GM18870 (cell line): ENCODE measurements at regions not wholly inside any gene's neighbourhood (a gene's known extent, or its start where the extent isn't known, plus 50 kb on each side); places are given as distances from the start of the nearest gene placed in this dataset.
"Not testable (repeated sequence)": the region's sequence is repeated elsewhere in the genome, so short reads cannot be mapped to it uniquely, and the experiment has no call there.

Experiments
- ATAC-seq: cut with Tn5 transposase; IDR thresholded peaks from one replicate; pipeline ENCODE4 v1.9.1; 2021; ENCODE audit warnings: moderate library complexity; ENCODE audit not compliant: unreplicated experiment

DNA sequence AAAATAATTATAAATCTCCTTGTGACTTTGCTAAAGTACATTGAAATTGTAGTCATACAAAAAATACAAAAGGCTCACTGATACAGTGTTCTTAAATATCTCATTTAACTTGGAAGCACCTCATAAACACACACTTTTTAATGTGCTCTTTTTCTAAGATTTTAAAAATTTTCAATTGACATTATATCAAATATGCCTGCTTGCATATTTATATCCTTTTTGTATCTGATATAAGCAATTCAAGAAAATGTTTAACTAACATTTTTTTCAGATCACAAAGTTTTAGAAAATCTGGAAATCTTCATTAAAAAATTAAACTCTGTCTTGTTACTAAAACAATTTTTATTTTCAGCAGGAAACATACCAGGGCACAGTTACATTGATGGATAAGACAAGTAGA, 661.5 kb downstream of the REEP3 start:
- ATAC-seq = no peak

- ATAC-seq = no peak
Measured at GRCh38 chr10:64191286-64191685, 670.1 kb downstream of the REEP3 start.

- no peak for ATAC-seq
Measured at GRCh38 chr10:64196638-64197315, 675.6 kb downstream of the REEP3 start.

DNA sequence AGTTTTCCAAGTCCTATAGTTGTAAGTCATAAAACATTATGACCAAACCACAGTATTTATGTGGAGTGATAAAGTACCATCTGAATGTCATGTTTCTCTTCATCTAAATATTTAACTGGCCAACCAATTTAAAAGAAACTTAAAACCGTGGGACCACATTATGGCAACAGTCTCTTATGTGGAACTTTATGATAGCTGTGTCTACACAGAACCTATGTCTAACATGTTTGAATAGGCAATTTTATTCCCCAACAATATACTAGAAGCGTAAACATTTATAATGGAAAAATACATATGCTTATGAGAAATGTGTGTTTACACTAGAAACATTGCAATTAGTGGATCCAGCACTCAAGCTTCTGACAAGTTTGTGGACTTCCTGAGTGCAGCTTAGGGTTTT, 680.7 kb downstream of the REEP3 start:
- no peak for ATAC-seq

- ATAC-seq = not testable (repeated sequence)
Measured at GRCh38 chr10:64204504-64204903, 683.3 kb downstream of the REEP3 start.

- ATAC-seq = no peak
Measured at GRCh38 chr10:64206409-64206808, 685.2 kb downstream of the REEP3 start.

GRCh38 chr10:64209561-64209960, 688.4 kb downstream of the REEP3 start:
- ATAC-seq = no peak

DNA sequence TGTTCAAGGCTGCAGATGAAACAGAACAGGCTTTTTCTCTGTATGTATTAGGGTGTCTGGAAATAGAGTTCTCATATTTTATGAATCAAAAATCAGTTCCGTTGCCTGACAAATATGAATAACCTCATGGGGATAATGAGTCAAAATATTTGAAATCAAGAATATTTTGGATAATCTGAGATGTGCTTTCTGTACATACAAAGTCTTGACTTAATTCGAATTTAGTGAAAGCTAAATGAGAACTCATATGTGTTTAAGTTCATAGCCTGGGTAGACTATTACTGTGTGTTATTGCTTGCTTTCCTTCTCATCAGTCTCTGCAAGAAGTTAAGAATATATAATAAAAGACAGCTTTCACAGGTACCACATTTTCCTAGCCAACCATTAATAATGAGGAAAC, 689.0 kb downstream of the REEP3 start:
- ATAC-seq = no peak

DNA sequence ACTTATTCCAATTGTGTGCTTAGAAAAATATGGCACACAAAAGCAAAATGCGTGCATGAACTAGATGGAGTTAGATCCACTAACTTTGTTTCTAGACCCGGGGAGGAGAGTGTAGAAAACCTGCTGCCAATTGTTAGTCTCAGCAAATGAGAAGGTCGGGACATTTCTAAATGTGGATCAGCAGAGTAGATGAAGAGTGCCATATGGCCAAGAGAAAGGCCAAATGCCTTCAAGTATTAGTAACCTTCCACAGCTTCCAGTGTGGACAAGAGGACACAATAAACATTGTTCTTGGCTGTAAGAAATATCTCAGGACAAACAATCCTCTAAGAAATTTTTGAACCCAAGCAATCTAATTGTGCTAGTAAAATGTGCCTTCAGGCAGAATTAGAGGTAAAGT, 690.3 kb downstream of the REEP3 start:
- no peak for ATAC-seq

DNA sequence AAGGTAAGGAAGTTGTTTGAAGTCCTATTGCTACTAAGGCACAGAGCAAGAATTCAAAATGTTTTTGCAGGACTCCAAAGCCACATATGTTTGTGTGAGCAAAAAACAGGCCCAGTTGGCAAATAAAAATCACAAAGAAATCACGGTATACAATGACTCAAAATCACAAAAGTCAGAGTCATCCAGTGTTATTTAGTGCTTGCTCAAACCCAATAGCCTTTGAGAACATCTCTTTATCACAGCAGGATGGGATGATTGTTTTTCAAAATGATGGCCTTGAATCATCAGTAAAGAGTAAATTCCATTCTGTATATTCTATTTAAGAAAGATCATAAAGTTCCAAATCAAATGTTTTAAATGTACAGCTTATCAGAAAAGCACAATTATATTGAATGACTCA, 693.9 kb downstream of the REEP3 start:
- ATAC-seq = no peak

DNA sequence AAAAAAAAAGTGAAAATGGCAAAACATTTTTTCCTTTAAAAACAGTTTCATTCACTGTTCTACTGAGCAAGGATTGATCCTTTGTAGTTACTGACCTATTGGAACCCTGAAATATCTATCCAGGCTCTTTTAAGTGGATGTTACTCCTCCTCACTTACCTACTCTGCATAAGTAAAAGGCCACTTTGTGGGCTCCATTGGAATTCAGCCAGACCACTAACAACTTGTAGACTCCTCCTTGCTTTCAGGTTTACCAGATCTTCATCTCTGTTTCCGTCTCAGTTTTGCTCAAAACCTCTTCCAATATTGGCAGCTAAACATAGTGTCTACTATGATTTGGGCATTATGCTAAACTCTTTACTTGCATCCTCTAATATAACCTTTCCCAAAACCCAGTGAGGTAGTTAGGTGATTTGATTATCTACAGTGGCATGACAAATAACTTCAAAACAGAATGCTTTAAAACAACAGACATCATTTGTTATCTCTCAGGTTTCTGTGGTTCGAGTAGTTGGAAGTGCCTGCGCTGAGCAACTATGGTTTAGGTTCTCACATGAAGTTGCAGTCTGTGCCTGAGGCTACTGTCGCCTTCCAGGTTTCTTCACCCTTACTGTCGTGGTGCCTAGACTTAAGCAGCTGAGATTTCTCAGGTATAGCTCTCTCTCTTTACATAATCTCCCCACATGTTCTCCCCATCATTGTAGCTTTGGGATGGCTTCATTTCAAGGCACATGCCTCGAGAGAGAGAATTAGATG, 698.2 kb downstream of the REEP3 start:
- no peak for ATAC-seq

DNA sequence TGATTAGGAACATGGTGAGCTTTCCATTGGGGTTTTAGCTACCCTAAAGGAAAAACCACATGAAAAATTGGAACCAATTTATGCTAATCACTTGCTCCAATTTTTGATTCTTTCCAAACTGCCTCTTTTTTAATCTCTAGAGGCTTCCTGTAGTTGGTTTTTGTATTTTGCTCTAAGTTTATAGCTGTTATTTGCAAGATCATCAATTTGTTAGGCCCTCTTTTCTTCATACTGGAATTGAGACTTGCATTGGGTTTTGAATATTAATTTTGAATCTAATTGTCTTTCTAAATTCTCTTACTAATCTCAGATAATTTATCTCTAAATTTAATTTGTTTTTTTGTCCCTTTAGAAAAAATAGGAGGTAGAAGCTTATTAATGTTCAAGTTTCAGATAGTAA, 713.3 kb downstream of the REEP3 start:
- ATAC-seq = no peak

- no peak for ATAC-seq
Measured at GRCh38 chr10:64257704-64258103, 736.5 kb downstream of the REEP3 start.

GRCh38 chr10:64261092-64261491, 739.9 kb downstream of the REEP3 start:
- ATAC-seq = peak; percentile 83

GRCh38 chr10:64261676-64262075, 740.5 kb downstream of the REEP3 start:
- ATAC-seq = peak; percentile 15

DNA sequence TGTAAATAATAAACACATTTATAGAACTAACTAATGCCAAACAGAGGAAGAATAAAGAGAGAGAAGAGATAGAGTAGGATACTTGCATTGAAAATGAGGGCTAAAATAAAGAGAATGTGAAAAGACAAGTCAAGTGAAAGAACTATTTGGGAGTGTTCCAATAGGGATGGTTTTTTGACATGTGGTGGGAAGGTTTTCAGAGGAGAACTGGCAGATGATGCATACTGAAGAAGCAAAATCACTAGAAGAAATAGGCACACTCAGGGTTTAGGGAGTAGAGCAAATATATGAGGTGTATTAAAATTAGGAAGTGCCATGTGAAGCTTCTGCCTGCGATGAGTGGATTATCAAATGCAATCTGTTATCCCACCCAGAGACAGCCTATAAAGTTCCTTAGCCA, 744.8 kb downstream of the REEP3 start:
- no peak for ATAC-seq

GRCh38 chr10:64271508-64271907, 750.3 kb downstream of the REEP3 start:
- ATAC-seq = no peak

DNA sequence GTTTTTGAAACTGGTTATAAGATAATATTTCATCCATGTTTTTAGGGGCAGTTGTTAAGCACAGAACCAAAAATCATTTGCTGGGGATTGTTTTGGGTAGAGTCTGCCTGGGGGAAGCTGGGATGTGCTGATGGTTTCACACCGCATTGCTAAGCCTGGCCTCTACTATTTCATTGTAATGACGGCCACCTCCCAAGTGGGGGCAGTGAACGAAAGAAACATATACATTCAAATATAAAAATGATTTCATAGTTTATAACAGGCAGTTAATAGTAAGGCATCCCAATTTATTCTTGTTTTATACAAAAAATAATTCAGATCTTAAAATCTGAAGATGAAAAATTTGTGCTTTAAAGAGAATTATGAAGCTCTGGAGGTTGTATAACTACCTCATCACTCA, 750.8 kb downstream of the REEP3 start:
- ATAC-seq = no peak

DNA sequence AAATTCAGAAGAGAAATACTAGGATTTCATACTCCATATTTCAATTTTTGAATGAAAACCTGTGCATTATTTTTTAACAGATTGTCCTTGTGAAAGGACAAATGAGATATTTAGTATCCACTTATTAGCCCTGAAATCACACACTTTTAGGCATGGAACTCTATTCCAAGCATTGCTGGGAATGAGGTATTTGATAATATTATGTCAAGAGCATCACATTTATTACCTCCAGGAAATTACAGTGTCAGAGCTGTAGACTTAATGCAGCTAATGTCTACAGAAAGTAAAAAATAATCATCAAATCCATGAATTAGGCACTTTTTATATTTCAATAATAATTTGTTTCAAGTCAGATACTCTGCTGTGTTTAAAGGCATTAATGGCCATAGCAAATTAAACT, 753.8 kb downstream of the REEP3 start:
- ATAC-seq = no peak

GRCh38 chr10:64275774-64276173, 754.6 kb downstream of the REEP3 start:
- peak; percentile 75 for ATAC-seq

DNA sequence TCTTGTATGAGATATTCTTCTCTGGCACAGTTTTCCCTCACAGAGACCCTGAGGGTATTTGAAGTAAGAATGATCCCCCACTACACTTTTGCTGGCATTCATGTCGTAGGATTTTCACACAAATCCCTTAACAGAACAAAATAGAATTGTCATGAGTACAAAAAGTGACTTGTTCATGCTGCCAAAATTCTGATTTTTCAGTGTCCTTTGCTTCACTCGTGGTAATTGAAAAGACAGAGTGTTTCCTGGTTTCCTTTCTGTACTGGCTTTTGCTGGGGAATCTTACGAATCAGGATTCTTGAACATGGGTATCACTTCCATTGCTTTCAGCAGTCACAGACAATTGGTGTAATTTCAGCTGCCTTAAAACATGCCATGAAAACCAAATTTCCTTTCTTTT, 756.3 kb downstream of the REEP3 start:
- ATAC-seq = no peak

- ATAC-seq = no peak
Measured at GRCh38 chr10:64283621-64284020, 762.4 kb downstream of the REEP3 start.

DNA sequence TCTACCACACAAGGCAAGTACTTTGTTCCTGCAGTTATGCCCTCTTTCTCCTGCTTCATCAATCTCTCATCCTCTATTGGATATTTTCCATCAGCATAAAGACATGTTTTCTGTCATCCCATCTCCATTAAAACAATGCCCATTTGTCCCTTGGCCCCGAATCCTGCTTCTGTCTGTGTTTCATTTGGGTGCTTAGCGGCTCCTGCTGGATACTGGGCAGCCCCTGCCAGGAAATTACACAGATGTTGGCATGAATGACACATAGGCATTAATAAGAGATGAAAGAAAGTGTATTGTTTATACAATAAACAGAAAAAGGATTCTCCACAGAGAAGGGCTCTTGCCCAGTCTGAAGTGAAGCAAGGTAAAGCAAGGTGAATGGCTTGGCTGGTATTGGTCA, 765.3 kb downstream of the REEP3 start:
- no peak for ATAC-seq
